ENCODE measurements at regions not wholly inside any gene's neighbourhood (a gene's known extent, or its start where the extent isn't known, plus 50 kb on each side); places are given as distances from the start of the nearest gene placed in this dataset.

- TF ChIP-seq, protein P1, sequence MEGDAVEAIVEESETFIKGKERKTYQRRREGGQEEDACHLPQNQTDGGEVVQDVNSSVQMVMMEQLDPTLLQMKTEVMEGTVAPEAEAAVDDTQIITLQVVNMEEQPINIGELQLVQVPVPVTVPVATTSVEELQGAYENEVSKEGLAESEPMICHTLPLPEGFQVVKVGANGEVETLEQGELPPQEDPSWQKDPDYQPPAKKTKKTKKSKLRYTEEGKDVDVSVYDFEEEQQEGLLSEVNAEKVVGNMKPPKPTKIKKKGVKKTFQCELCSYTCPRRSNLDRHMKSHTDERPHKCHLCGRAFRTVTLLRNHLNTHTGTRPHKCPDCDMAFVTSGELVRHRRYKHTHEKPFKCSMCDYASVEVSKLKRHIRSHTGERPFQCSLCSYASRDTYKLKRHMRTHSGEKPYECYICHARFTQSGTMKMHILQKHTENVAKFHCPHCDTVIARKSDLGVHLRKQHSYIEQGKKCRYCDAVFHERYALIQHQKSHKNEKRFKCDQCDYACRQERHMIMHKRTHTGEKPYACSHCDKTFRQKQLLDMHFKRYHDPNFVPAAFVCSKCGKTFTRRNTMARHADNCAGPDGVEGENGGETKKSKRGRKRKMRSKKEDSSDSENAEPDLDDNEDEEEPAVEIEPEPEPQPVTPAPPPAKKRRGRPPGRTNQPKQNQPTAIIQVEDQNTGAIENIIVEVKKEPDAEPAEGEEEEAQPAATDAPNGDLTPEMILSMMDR (IDR thresholded peaks at IDR 0.05): no peak
- TF ChIP-seq RAD21 (conservative IDR thresholded peaks at IDR 0.05 in 1 of 2, IDR thresholded peaks at IDR 0.05 in 1 of 2): no peak
Observed at GRCh38 chr6:80636689-80637088, 530.2 kb downstream of the BCKDHB start (continued).

DNA sequence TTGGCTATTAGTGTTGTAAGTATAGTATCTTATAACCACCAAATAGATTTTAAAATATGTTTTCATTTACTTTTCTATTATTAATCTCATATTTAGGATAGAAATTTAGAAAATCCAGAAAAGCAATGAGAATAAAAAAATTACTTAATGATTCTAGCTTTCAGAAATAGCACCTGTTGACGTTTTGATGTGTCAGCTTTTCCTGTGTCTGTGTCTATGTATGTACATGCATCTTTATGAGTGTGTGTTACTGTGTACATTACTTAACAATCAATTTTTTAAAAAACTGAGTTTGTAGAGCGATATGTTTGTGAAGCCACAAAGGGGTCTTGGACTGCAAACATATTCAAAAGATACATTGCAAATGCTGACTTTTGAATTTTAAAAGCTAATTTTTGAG is 526.9 kb downstream of the BCKDHB start:
- Histone ChIP-seq H3K4me1 (peaks cover 7% of the 10 kb centered on the region), H3K4me3 (no peak overlapping the region), H3K27ac (no peak overlapping the region), H3K9me3 (no peaks in the 10 kb centered on the region), H3K4me2 (no peak overlapping the region)
- POLR2A ChIA-PET: no interaction called here
- ATAC-seq (no peak), DNase-seq (ENCODE audit: low read depth in 1 of 2, low spot score in 1 of 2) (no peak), FAIRE-seq (no peak)
- TF ChIP-seq MAFK (IDR thresholded peaks at IDR 0.05; ENCODE audit: partially characterized antibody): peak; percentile 70
- TF ChIP-seq NPAS2 (CRISPR knock-in tag; IDR thresholded peaks at IDR 0.05; ENCODE audit: borderline replicate concordance): no peak
- CTCF ChIA-PET: no interaction called here
- WGBS (ENCODE audit: missing lambda C conversion rate): 53% methylated on average over 2 of the region's 2 CpGs

DNA sequence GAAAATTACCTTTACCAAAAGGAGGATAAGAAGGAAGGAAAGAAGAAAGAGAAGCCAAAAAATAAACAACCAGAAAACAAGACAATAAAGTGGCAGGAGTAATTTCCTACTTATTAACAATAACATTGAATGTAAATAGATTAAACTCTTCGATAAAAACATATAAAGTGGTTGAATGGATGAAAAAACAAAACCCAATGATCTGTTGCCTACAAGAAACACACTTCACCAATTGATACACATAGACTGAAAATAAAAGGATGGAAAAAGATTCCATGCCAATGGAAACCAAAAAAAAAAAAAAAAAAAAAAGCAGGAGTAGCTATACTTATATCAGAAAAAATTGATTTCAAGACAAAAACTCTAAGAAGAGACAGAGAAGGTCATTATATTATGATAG is 518.9 kb downstream of the BCKDHB start:
- TF ChIP-seq GATA3 (IDR thresholded peaks at IDR 0.05; ENCODE audit: borderline replicate concordance) (no peak), CHD2 (IDR thresholded peaks at IDR 0.05; ENCODE audit: low read length, partially characterized antibody) (no peak), RNF2 (IDR thresholded peaks at IDR 0.05; ENCODE audit: borderline replicate concordance, low read depth) (no peak), PHF8 (IDR thresholded peaks at IDR 0.05; ENCODE audit: borderline replicate concordance, low read depth) (no peak), MAZ (IDR thresholded peaks at IDR 0.05; ENCODE audit: borderline replicate concordance, low read depth, low read length) (no peak), MAX (IDR thresholded peaks at IDR 0.05) (no peak), HOXB5 (CRISPR knock-in tag; IDR thresholded peaks at IDR 0.05) (no peak), EHMT2 (IDR thresholded peaks at IDR 0.05; ENCODE audit: low read depth) (no peak), KDM1A (IDR thresholded peaks at IDR 0.05; ENCODE audit: low read depth) (no peak), JUNB (IDR thresholded peaks at IDR 0.05) (no peak), CEBPB (IDR thresholded peaks at IDR 0.05) (no peak), NR3C1 (IDR thresholded peaks at IDR 0.05) (no peak), ATOH8 (CRISPR knock-in tag; IDR thresholded peaks at IDR 0.05; ENCODE audit: low read depth) (no peak), MYC (IDR thresholded peaks at IDR 0.05; ENCODE audit: borderline replicate concordance, low read length) (no peak), ZFP36 (IDR thresholded peaks at IDR 0.05; ENCODE audit: borderline replicate concordance, partially characterized antibody) (no peak), USF2 (IDR thresholded peaks at IDR 0.05) (no peak), HES2 (IDR thresholded peaks at IDR 0.05) (no peak), HEYL (CRISPR knock-in tag; IDR thresholded peaks at IDR 0.05) (no peak)
- TF ChIP-seq, protein P2, sequence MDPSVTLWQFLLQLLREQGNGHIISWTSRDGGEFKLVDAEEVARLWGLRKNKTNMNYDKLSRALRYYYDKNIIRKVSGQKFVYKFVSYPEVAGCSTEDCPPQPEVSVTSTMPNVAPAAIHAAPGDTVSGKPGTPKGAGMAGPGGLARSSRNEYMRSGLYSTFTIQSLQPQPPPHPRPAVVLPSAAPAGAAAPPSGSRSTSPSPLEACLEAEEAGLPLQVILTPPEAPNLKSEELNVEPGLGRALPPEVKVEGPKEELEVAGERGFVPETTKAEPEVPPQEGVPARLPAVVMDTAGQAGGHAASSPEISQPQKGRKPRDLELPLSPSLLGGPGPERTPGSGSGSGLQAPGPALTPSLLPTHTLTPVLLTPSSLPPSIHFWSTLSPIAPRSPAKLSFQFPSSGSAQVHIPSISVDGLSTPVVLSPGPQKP (IDR thresholded peaks at IDR 0.05; ENCODE audit: low read depth, low read length): no peak
- CTCF ChIA-PET: no interaction called here
- FAIRE-seq (no peak), DNase-seq (ENCODE audit: low read depth in 1 of 2, low spot score in 1 of 2) (no peak), ATAC-seq (no peak)
- Histone ChIP-seq H3K27ac (no peak overlapping the region), H3K9me3 (no peaks in the 10 kb centered on the region; the same call in 2 of the 3 replicates), H3K4me3 (no peak overlapping the region), H3K4me1 (no peaks in the 10 kb centered on the region), H3K4me2 (no peak overlapping the region)
- POLR2A ChIA-PET: no interaction called here
- 32% methylated on average over 1 of the region's 1 CpG for WGBS (ENCODE audit: missing lambda C conversion rate)
